Skeletal muscle tissue (tissue), 3 donors: ENCODE measurements at regions not wholly inside any gene's neighbourhood (a gene's known extent, or its start where the extent isn't known, plus 50 kb on each side); places are given as distances from the start of the nearest gene placed in this dataset.

Source experiments
- H3K27ac ChIP-seq: one replicate; pipeline ENCODE4 v1.7.0; 2013; ENCODE audit warnings: mild to moderate bottlenecking, low read depth, low read length, inconsistent platforms
- H3K27me3 ChIP-seq, 3 donors: one replicate each; pipeline ENCODE4 v1.7.0; 2013; ENCODE audit warnings: low read length in 3 of 3; ENCODE audit not compliant: control insufficient read depth in 3 of 3, insufficient read depth in 3 of 3
- H3K36me3 ChIP-seq, 3 donors: one replicate each; pipeline ENCODE4 v1.7.0; 2013; ENCODE audit warnings: low read length in 3 of 3; ENCODE audit not compliant: control insufficient read depth in 3 of 3, insufficient read depth in 3 of 3
- H3K4me1 ChIP-seq, 3 donors: one replicate each; pipeline ENCODE4 v1.7.0; 2013; ENCODE audit warnings: low read length in 3 of 3, mild to moderate bottlenecking in 3 of 3; ENCODE audit not compliant: control insufficient read depth in 3 of 3, insufficient read depth in 3 of 3
- H3K4me3 ChIP-seq, 3 donors: one replicate each; pipeline ENCODE4 v1.7.0; 2013; ENCODE audit warnings: low read length in 3 of 3
- H3K9ac ChIP-seq, 3 donors: one replicate each; pipeline ENCODE4 v1.7.0; 2013; ENCODE audit warnings: low read length in 3 of 3, mild to moderate bottlenecking in 3 of 3, moderate library complexity in 2 of 3, low read depth in 1 of 3
- H3K9me3 ChIP-seq, 3 donors: one replicate each; pipeline ENCODE4 v1.7.0; 2013; ENCODE audit warnings: low read length in 3 of 3; ENCODE audit not compliant: control insufficient read depth in 3 of 3
- donor health status: Osteomylitis.

DNA sequence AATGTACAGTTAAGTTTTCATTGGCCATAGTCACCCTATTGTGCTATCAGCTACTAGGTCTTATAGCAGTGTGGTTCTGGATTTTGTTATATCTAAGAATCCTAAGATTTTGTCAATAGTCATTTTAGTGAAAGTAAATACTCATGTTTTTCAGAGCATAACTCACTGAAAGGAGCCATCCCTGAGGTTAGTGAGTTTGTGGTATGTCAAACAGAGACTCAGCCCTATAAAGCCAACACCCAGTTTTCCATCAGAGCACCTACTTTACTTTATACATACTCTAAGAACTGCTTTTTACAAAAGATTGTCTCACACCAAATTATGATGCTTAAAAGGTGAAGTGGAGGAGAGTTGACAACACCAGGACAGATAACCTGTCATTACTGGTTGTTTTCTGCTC, 686.3 kb upstream of the LRFN5 start:
- Histone ChIP-seq H3K27ac (no peak overlapping the region), H3K4me3 (no peak overlapping the region), H3K27me3 (no peaks in the 10 kb centered on the region), H3K36me3 (no peaks in the 10 kb centered on the region), H3K9me3 (no peaks in the 10 kb centered on the region), H3K4me1 (no peaks in the 10 kb centered on the region), H3K9ac (no peak overlapping the region)

DNA sequence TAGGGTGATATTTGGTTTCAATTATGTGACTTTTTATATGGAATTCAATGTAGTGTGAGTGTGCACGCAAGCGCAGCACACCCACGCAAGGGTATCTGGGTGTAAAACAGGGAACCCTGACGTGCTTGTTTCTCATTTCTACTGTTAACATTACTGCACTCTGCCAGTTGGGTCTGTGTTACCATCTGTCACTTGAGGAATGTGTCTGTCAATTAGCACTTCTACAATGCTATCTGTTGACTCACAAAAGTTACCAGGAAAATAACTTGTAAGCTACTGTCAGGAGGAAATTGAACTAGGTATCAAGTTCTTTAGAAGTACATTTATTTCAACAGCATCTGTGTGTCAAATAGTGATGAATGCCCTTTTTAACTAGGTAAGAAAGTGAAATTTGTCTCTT, 695.5 kb upstream of the LRFN5 start:
- H3K36me3 ChIP-seq = no peaks in the 10 kb centered on the region
- no peak overlapping the region for H3K9ac ChIP-seq
- H3K27me3 ChIP-seq = no peaks in the 10 kb centered on the region
- H3K4me1 ChIP-seq = no peaks in the 10 kb centered on the region
- H3K9me3 ChIP-seq = no peaks in the 10 kb centered on the region
- no peak overlapping the region for H3K4me3 ChIP-seq
- H3K27ac ChIP-seq = no peak overlapping the region

DNA sequence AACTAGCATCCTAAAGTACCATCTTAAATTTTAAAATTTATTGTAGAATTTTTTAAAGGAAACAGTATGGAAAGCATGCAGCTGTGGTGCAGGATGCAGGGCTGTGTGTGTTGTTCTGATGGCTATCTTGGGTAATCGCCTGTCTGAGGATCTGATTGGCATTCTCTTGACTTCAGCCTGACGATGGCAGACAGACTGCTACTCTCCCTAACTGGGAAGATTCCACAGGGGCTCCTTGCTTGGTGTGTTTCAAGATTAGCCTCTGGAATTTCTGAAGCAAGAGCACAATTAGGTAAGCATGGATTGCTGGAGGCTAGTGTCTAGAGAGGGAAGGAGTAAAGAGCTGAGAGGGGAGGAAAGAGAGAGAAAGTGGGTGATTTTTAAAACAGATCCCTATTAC, 696.8 kb upstream of the LRFN5 start:
- Histone ChIP-seq H3K9ac (no peak overlapping the region), H3K9me3 (no peaks in the 10 kb centered on the region), H3K27me3 (no peaks in the 10 kb centered on the region), H3K4me3 (no peak overlapping the region), H3K27ac (no peak overlapping the region), H3K36me3 (no peaks in the 10 kb centered on the region), H3K4me1 (no peaks in the 10 kb centered on the region)

DNA sequence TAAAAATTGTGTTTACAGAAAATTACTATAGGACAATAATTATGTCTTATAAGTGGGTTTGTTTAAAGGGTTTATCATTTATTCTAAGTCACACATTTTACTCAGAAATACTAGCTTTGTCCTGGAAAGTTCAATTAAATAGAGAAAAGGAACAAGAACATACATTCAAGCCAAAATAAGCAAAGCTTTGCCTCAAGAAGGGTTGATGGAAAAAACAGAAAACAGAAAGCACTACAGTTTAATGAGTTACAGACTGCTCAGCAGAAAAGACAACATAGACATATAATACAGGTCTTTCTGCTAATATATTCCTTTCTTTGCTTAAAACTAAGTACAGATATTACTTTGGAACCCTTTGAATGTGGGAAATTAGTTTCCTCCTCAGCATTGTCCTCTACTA, 703.0 kb upstream of the LRFN5 start:
- H3K27me3 ChIP-seq = no peaks in the 10 kb centered on the region
- H3K36me3 ChIP-seq = no peaks in the 10 kb centered on the region

GRCh38 chr14:40899435-40899834, 707.2 kb upstream of the LRFN5 start:
- no peaks in the 10 kb centered on the region for H3K4me1 ChIP-seq
- no peak overlapping the region for H3K9ac ChIP-seq
- no peaks in the 10 kb centered on the region for H3K9me3 ChIP-seq
- no peaks in the 10 kb centered on the region for H3K27me3 ChIP-seq
- no peak overlapping the region for H3K4me3 ChIP-seq
- no peaks in the 10 kb centered on the region for H3K36me3 ChIP-seq
- no peak overlapping the region for H3K27ac ChIP-seq

More for the DNA sequence above, 703.0 kb upstream of the LRFN5 start:
- Histone ChIP-seq H3K4me1 (no peaks in the 10 kb centered on the region), H3K9ac (no peak overlapping the region), H3K27ac (no peak overlapping the region), H3K4me3 (no peak overlapping the region), H3K9me3 (no peaks in the 10 kb centered on the region)

GRCh38 chr14:40894846-40895245, 711.8 kb upstream of the LRFN5 start:
- Histone ChIP-seq H3K4me1 (no peaks in the 10 kb centered on the region), H3K4me3 (no peak overlapping the region), H3K27ac (no peak overlapping the region), H3K9ac (no peak overlapping the region), H3K9me3 (no peaks in the 10 kb centered on the region), H3K27me3 (no peaks in the 10 kb centered on the region), H3K36me3 (no peaks in the 10 kb centered on the region)

- H3K4me3 ChIP-seq = no peak overlapping the region
- no peaks in the 10 kb centered on the region for H3K36me3 ChIP-seq
- H3K9ac ChIP-seq = no peak overlapping the region
- H3K27ac ChIP-seq = no peak overlapping the region
- H3K4me1 ChIP-seq = no peaks in the 10 kb centered on the region
- H3K9me3 ChIP-seq = no peaks in the 10 kb centered on the region
- no peaks in the 10 kb centered on the region for H3K27me3 ChIP-seq
These were observed 717.5 kb upstream of the LRFN5 start for GRCh38 chr14:40889126-40889525.

DNA sequence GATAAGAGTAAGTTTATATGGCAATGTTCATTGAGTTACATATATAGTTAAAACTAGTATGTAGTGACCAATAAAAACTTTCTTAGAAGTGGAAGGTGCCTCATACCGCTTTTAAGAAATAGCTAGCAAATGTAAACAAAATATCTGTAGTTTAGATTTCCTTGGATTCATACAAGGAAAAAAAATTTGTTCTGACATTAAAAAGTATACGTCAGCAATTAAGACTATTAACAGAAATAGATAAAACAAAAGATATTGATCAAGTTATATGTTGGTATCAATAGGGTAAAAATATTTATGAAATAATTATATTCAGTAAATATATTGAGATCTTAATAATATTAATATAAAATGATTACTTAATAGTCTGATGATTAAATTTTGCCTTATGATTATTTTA, 718.8 kb upstream of the LRFN5 start:
- Histone ChIP-seq H3K9ac (no peak overlapping the region), H3K9me3 (no peaks in the 10 kb centered on the region), H3K27ac (no peak overlapping the region), H3K4me3 (no peak overlapping the region), H3K4me1 (no peaks in the 10 kb centered on the region), H3K27me3 (no peaks in the 10 kb centered on the region), H3K36me3 (no peaks in the 10 kb centered on the region)

DNA sequence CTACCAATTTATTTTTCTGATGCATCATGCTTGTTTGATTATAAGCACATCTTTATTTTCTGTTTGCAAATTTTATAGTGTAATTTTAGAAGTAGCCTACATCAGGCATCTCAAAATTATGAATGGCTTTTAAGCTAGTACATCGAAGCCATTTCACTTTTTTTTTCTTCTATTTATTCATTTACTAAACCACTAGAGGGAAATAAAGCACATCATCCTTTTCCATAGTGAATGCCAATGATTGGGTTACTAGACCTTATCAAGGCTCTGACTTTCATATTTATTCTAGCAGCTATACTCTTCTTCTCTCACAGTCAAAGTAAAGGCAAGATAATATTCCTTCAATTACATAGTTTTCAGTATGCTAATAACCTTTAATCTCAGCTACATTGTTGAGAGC, 736.4 kb upstream of the LRFN5 start:
- H3K4me3 ChIP-seq = no peak overlapping the region
- H3K4me1 ChIP-seq = no peaks in the 10 kb centered on the region
- no peaks in the 10 kb centered on the region for H3K27me3 ChIP-seq
- H3K36me3 ChIP-seq = no peaks in the 10 kb centered on the region
- no peak overlapping the region for H3K9ac ChIP-seq
- no peak overlapping the region for H3K27ac ChIP-seq
- H3K9me3 ChIP-seq = no peaks in the 10 kb centered on the region

- Histone ChIP-seq H3K9me3 (peaks cover 0 to 4% (median 2%) of the 10 kb centered on the region in 3 donors), H3K36me3 (no peaks in the 10 kb centered on the region), H3K27ac (no peak overlapping the region), H3K4me1 (no peaks in the 10 kb centered on the region), H3K9ac (no peak overlapping the region), H3K4me3 (no peak overlapping the region), H3K27me3 (no peaks in the 10 kb centered on the region)
These were observed 747.6 kb upstream of the LRFN5 start for GRCh38 chr14:40859055-40859454.

- H3K4me1 ChIP-seq = no peaks in the 10 kb centered on the region
- no peaks in the 10 kb centered on the region for H3K27me3 ChIP-seq
- no peak overlapping the region for H3K9ac ChIP-seq
- no peak overlapping the region for H3K4me3 ChIP-seq
- no peak overlapping the region for H3K27ac ChIP-seq
- H3K9me3 ChIP-seq = peaks cover 0 to 4% (median 2%) of the 10 kb centered on the region in 3 donors
- H3K36me3 ChIP-seq = no peaks in the 10 kb centered on the region
These were observed 751.3 kb upstream of the LRFN5 start for GRCh38 chr14:40855343-40855742.
